ENCODE measurements at regions not wholly inside any gene's neighbourhood (a gene's known extent, or its start where the extent isn't known, plus 50 kb on each side); places are given as distances from the start of the nearest gene placed in this dataset.

DNA sequence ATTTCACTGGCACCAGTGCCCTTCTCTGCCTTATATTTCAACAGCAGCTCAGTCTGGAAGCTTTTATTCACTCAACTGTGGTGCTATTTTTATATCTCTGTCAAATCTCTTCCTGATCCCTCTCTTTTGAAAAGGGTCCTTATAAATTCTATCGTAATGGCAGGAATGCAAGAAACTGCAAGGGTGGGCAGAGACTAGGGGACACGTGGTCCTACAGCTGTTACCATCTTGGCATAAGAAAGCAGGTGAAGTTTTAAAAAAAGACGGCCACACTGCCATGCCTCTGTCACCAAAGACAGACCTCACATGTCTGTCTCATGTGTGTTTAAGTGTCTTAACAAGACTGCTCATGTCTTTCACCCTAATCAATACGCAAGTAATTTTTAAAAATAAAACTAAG lies 368.4 kb upstream of the CDH11 start:
- Histone ChIP-seq H3K79me2 (ENCODE audit: insufficient read depth, low read length) (no peaks in the 10 kb centered on the region), H3K9me2 (ENCODE audit: insufficient read depth) (no peaks in the 10 kb centered on the region), H3K27me3 (ENCODE audit: insufficient read depth, low read length) (no peaks in the 10 kb centered on the region), H3K4me1 (ENCODE audit: control insufficient read depth in 1 of 2, insufficient read depth in 2 of 2, low read length in 2 of 2) (no peaks in the 10 kb centered on the region), H2AFZ (ENCODE audit: low read depth, low read length, poor library complexity, severe bottlenecking) (no peak overlapping the region), H3K4me3 (replicated peaks in 1 of 2; ENCODE audit: low read depth in 1 of 2, low read length in 2 of 2) (no peak overlapping the region), H3K36me3 (ENCODE audit: control insufficient read depth in 1 of 2, insufficient read depth in 2 of 2, low read length in 2 of 2) (no peaks in the 10 kb centered on the region), H3K27ac (ENCODE audit: low read depth, low read length) (no peak overlapping the region), H3K4me2 (ENCODE audit: low read length) (no peak overlapping the region), H4K20me1 (ENCODE audit: insufficient read depth) (no peaks in the 10 kb centered on the region), H3K9me3 (ENCODE audit: control insufficient read depth in 1 of 2, insufficient read depth in 1 of 2, low read depth in 1 of 2, low read length in 2 of 2) (peaks cover 4 to 12% of the 10 kb centered on the region in 2 experiments; a peak in 2 of 4 replicates), H3K9ac (ENCODE audit: low read length) (no peak overlapping the region)
- CTCF ChIA-PET: no interaction called here
- TF ChIP-seq, protein P1, sequence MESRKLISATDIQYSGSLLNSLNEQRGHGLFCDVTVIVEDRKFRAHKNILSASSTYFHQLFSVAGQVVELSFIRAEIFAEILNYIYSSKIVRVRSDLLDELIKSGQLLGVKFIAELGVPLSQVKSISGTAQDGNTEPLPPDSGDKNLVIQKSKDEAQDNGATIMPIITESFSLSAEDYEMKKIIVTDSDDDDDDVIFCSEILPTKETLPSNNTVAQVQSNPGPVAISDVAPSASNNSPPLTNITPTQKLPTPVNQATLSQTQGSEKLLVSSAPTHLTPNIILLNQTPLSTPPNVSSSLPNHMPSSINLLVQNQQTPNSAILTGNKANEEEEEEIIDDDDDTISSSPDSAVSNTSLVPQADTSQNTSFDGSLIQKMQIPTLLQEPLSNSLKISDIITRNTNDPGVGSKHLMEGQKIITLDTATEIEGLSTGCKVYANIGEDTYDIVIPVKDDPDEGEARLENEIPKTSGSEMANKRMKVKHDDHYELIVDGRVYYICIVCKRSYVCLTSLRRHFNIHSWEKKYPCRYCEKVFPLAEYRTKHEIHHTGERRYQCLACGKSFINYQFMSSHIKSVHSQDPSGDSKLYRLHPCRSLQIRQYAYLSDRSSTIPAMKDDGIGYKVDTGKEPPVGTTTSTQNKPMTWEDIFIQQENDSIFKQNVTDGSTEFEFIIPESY (IDR thresholded peaks at IDR 0.05; ENCODE audit: extremely low read depth, insufficient replicate concordance, low read length): no peak
- TF ChIP-seq FOSL1 (IDR thresholded peaks at IDR 0.05; ENCODE audit: low read depth): no peak
- TF ChIP-seq CEBPB (IDR thresholded peaks at IDR 0.05; ENCODE audit: low read depth): no peak
- no peak for TF ChIP-seq YY1 (IDR thresholded peaks at IDR 0.05; ENCODE audit: extremely low read depth, insufficient replicate concordance, low read depth, low read length)
- TF ChIP-seq, protein P2, sequence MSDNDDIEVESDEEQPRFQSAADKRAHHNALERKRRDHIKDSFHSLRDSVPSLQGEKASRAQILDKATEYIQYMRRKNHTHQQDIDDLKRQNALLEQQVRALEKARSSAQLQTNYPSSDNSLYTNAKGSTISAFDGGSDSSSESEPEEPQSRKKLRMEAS (IDR thresholded peaks at IDR 0.05): no peak
- no peak for TF ChIP-seq EGR1 (IDR thresholded peaks at IDR 0.05; ENCODE audit: low read depth)
- no peak for TF ChIP-seq EZH2phosphoT487 (IDR thresholded peaks at IDR 0.05; ENCODE audit: borderline replicate concordance)
- BruUV-seq (replicated peaks): no TSS peak
- ATAC-seq (no peak), DNase-seq (ENCODE audit: low read depth, low spot score) (no peak)
- intact Hi-C loops (cut with micrococcal nuclease): no loop called here
- POLR2A ChIA-PET: no interaction called here
- RAD21 ChIA-PET (ENCODE audit: low non-redundant PET in 1 of 2, low total read pairs in 2 of 2, uncharacterized antibody in 2 of 2, unreplicated experiment in 2 of 2): no interaction called here

DNA sequence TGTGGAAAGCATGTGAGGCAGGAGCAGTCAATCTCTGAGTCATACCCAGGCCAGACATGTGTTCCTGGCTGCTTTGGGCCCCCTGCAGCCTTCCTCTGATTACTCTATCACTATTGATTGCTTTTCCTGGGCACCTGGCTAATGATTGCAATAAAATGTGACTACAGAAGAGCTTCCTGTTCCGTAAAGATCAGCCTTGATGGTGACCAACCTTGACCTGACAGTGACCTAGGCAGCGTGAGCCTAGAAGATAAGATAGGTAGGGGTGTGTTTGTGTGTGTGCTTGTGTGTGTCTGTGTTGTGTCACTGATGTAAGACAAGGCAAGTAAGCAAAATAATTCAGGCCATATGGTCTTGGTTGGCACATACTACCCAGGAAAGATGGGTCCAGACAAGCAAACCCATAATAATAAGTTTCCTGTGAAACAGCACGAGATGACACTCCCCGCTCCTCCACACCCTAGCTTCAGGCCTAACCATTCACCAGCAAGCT lies 367.7 kb upstream of the CDH11 start:
- Histone ChIP-seq H3K27ac (ENCODE audit: low read depth, low read length) (no peak overlapping the region), H2AFZ (ENCODE audit: low read depth, low read length, poor library complexity, severe bottlenecking) (no peak overlapping the region), H4K20me1 (ENCODE audit: insufficient read depth) (no peaks in the 10 kb centered on the region), H3K9me2 (ENCODE audit: insufficient read depth) (no peaks in the 10 kb centered on the region), H3K9me3 (ENCODE audit: control insufficient read depth in 1 of 2, insufficient read depth in 1 of 2, low read depth in 1 of 2, low read length in 2 of 2) (peaks cover 4 to 11% of the 10 kb centered on the region in 2 experiments; a peak in 2 of 4 replicates), H3K4me2 (ENCODE audit: low read length) (no peak overlapping the region), H3K4me1 (ENCODE audit: control insufficient read depth in 1 of 2, insufficient read depth in 2 of 2, low read length in 2 of 2) (no peaks in the 10 kb centered on the region), H3K27me3 (ENCODE audit: insufficient read depth, low read length) (no peaks in the 10 kb centered on the region), H3K9ac (ENCODE audit: low read length) (no peak overlapping the region), H3K4me3 (replicated peaks in 1 of 2; ENCODE audit: low read depth in 1 of 2, low read length in 2 of 2) (no peak overlapping the region), H3K36me3 (ENCODE audit: control insufficient read depth in 1 of 2, insufficient read depth in 2 of 2, low read length in 2 of 2) (no peaks in the 10 kb centered on the region), H3K79me2 (ENCODE audit: insufficient read depth, low read length) (no peaks in the 10 kb centered on the region)
- intact Hi-C loops (cut with micrococcal nuclease): no loop called here
- POLR2A ChIA-PET: no interaction called here
- no peak for ATAC-seq
- RAD21 ChIA-PET (ENCODE audit: low non-redundant PET in 1 of 2, low total read pairs in 2 of 2, uncharacterized antibody in 2 of 2, unreplicated experiment in 2 of 2): no interaction called here
- CTCF ChIA-PET: no interaction called here
- TF ChIP-seq FOSL1 (IDR thresholded peaks at IDR 0.05; ENCODE audit: low read depth) (no peak), CBX3 (IDR thresholded peaks at IDR 0.05; ENCODE audit: low read depth) (no peak), POLR2AphosphoS5 (IDR thresholded peaks at IDR 0.05; ENCODE audit: low read depth, low read length) (no peak), EGR1 (IDR thresholded peaks at IDR 0.05; ENCODE audit: low read depth) (no peak)
- no TSS peak for BruUV-seq (replicated peaks)
- no peak for DNase-seq (ENCODE audit: low read depth, low spot score)
